HG02798 (cell line): ENCODE measurements at regions not wholly inside any gene's neighbourhood (a gene's known extent, or its start where the extent isn't known, plus 50 kb on each side); places are given as distances from the start of the nearest gene placed in this dataset.
A peak's percentile ranks its signal among the peaks of the same experiment; 100 is the strongest.

Source experiments
- ATAC-seq: cut with Tn5 transposase; IDR thresholded peaks from one replicate; pipeline ENCODE4 v1.9.1; 2021; ENCODE audit warnings: mild to moderate bottlenecking; ENCODE audit not compliant: unreplicated experiment, poor library complexity

GRCh38 chr3:159817126-159817525 is 171.5 kb upstream of the IL12A start:
- ATAC-seq: no peak

DNA sequence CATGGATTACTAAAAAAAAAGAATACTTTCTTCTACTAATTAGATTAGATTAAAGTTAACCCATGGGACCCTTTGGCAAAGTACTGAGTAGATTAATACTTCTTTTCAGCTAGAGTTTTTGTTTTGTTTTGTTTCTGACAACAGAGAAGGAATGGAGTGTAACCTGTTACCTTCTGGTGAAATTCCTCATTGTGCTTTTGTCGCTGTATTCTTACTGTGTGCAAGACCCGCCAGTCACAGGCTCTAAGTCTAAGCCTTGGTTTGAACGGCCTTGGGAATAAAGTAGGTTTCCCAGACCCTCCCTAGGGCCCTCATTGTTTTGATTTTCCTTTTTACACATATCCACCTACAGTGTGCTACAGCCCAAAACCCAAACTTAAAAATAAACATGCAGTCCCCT is 171.1 kb upstream of the IL12A start:
- no peak for ATAC-seq

DNA sequence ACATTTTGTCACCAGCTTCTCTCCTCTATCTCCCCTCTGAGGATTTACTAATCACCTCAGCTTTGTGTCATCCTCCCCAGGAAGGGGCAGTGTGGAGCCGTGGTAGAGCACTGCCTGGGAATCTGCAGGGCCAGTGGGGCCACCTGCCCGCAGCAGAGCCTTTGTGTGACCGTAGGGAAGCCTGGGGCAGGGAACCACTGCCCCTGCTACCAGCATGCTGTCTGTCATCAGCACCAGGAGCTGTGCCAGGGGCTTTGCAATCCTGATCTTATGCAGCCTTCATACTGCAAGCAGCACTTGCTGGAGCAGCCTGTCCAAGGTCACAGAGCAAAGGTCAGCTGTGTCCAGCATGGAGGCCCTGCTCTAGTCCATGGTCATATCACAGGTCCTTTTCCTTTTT is 170.2 kb upstream of the IL12A start:
- ATAC-seq: no peak

GRCh38 chr3:159818997-159819500 is 169.6 kb upstream of the IL12A start:
- peak; percentile 38 for ATAC-seq

DNA sequence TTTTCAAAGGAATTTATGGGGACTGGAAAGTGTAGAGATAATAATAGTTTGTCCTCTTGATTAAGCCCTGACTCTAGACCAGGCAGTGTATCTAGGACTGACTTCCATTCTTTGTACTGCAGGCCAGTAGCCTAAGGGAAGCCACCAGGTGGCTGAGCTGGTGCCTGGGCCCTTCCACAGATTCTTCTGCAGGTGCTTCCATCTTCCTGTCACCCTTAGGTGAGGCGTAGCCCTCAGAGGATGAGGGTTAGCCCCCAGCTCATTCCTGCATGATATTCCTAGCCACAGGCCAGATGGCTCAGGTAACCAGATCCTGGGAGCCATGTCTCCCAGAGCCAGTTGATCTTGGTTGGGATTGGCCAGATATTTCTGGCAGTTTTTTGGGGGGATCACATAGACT is 169.0 kb upstream of the IL12A start:
- ATAC-seq: peak; percentile 14

DNA sequence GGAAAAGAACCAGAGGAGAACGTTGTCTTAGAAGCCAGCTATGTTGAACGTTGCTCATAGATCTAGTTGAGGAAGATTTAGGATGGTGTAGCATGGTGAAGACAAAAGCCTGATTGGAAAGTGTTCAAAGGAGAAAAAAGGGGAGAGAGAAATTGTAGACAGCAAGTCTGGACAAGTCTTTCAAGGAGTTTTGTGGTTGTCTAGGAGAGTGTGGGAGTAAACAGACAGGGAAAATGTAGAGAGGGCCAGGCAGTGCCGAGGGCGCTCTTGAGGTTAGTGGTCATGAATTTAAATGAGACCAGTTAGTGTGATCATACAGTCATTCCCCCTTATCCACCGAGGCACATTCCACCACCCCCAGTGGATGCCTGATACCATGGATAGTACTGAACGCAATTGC is 167.5 kb upstream of the IL12A start:
- ATAC-seq: no peak

- no peak for ATAC-seq
Measured at GRCh38 chr3:159821736-159822135, 166.9 kb upstream of the IL12A start.

- ATAC-seq: no peak
Measured at GRCh38 chr3:159823780-159824179, 164.9 kb upstream of the IL12A start.

- no peak for ATAC-seq
Measured at GRCh38 chr3:159824333-159824732, 164.3 kb upstream of the IL12A start.

DNA sequence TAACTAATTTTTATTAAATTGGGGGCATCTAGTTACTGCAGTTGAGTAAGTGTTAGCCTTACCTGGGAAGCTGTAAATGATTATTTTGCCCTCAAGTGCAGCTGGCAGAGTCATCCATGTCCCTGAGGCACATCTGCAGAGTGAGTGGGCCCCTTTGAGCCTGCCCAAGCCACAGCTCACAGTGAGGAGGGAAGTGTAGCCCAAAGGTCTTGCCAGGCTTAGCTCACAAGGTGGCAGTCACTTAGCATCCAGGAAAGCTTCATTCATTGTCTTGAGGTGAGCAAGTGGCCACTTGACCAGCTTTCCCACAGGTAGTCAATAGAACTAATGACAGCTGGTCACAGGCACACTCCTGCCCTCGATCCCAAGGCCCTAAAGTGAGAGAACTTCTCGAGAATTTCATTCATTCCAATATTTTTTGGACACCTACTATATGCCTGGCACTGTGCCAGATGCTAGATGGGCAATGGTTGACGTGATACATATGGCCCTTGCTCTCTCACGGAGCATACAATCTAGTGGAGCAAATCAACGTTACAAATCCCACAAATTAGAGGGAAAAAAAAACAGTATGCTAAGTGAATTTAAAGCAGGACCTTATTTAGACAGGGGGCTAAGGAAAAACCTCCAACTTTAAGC is 163.3 kb upstream of the IL12A start:
- no peak for ATAC-seq

GRCh38 chr3:159828542-159828943 is 160.1 kb upstream of the IL12A start:
- no peak for ATAC-seq

DNA sequence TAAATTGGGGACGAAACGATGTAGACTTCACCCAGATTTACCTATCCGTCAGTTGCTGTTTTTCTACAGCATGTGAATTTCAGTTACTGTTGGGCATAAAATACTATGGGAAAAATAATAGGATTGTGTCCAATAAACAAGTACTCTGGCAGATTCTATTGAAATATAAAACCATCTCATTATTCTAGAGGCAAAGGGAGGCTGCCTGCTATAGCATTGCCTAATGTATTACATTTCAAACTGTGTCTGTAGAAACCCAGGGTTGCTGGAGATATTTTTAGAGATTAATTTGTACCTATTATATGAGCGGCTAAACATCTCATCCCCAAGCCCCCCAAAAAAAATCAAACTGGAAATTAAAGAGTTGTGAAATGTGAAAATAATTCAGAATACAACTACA is 159.6 kb upstream of the IL12A start:
- no peak for ATAC-seq

DNA sequence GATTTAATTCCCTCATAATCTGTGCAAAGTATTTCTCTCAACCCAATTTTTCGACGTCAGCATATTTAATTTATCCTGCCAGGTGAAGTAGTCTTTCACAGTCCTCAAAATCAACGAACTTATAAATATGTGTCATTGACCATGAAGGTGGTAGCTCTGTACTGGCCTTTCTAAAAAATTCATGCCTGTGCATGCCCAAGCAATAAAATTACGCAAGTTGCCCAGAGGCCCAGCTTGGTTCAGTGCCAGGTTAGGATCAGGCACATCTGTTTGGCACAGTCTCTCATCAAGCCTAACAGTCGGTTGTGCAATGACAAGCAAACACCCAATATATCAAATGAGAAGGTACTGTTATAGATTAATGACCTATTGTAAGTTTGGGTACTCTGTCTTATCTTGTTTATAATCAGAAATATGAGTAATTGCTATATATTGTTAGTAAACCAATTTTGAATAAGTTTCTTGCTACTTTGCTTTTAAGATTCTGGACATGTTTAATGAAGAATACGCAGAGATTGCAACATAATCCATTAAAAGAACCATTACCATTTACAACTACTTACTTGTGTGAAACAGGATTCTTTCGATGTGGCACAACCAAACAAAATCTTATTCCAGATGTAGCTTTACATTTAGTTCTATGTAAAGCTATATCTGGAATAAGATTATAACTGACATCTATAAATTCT is 159.0 kb upstream of the IL12A start:
- no peak for ATAC-seq

DNA sequence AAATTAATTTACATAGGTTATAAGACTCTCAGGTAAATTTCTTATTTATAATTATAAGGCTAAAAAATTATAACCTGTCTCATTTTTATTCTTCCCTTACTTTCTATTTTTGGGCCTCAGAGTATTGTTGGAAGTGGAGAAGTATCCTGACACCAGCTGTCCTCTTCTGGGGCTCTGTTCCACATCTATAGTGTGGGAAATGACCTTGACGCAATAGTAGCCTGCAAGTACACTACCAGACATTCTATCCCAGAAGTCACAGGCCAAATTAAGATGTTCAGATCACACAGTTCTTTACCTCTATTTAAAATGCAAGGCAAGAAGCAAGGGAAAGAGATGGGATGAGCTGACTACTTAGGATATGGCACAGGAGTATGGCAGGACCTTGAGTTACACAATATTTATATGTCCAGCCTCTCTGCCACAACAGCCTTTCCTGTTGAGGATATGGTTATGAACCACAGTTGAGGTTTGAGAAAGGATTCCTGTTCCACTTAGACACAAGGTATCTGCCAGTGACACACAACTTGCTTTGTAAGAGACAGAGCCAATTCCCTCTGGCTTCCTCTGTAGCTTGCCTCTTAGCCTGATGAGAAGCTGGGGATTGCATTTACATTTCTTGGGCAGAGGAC is 158.0 kb upstream of the IL12A start:
- ATAC-seq: no peak

- ATAC-seq: peak; percentile 46
Measured at GRCh38 chr3:159831466-159831865, 157.2 kb upstream of the IL12A start.

- ATAC-seq: peak; percentile 90
Measured at GRCh38 chr3:159832024-159832423, 156.6 kb upstream of the IL12A start.

GRCh38 chr3:159835126-159835525 is 153.5 kb upstream of the IL12A start:
- ATAC-seq: no peak

DNA sequence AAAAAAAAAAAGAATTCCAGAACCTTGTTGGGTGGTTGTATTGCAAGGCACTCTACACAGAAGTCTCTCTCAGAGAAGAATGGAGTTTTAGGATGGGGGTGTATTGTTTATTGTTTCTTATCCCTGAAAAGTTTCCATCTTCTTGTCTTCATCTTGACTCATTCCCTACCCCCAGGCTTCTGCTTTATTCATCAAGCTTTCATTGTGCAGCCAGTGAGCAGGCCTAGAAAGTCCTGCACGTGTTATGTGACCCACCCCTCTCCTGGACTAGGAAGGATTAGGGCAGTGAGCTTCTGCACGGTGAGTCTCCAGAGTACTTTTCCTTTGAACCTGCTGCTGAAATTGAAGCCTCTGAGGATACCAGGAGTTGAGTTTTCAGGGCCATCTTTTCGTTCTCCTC is 150.9 kb upstream of the IL12A start:
- ATAC-seq: no peak

GRCh38 chr3:159838938-159839337 is 149.7 kb upstream of the IL12A start:
- no peak for ATAC-seq

DNA sequence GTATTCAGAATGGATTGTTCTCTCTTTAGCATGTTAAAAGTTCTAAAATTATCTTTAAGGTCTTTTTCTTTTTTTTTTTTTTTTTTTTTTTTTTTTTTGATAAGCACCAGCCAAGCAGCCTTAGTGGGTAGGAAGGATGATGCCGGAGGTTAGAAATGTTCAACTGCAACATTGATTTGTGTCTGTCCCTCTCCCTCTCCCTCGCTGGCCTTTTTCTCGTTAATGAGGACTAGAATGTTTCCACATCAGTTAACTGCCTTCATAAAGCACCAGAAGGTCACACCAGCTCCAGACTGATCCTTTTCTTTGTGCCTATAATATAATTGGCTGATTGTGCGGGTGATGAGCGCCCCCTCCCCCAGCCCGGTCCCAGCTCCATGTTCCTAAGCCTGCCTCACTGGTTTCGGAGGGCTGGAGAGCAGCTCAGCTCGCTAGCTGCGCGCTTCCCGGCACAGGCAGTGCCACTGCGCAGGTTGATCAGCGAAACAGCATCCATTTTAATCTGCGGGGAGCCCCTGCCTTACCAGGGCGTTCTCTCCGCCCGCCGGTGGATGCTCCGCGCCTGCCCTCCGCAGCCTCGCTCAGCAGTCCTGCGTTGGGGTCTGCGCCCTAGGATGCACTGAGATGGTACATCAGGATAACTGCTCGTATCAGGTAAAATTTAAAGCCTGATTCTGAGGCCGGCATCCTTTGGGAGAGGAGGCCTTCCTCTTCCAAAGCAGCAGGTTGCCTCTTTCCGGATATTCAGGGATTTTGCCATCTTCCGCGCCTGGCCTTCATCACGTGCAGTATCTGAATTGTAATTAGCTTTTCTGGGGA is 148.9 kb upstream of the IL12A start, which contains the start of gene SCHIP1:
SCHIP1 (plus strand) TSS at position 301 of the 819 bp plus-strand sequence.
- peak; percentile 59 for ATAC-seq
